Activated CD8-positive, alpha-beta memory T cell treated with anti-CD3 and anti-CD28 coated beads, Interleukin-2, amount 50 U/mL, for 4 hours (primary cell): ENCODE measurements at regions not wholly inside any gene's neighbourhood (a gene's known extent, or its start where the extent isn't known, plus 50 kb on each side); places are given as distances from the start of the nearest gene placed in this dataset.
"Not testable (repeated sequence)": the region's sequence is repeated elsewhere in the genome, so short reads cannot be mapped to it uniquely, and the experiment has no call there.

Source experiments
- DNase-seq: peaks from one replicate; pipeline ENCODE4 v3.0.0-alpha.2; 2020

DNA sequence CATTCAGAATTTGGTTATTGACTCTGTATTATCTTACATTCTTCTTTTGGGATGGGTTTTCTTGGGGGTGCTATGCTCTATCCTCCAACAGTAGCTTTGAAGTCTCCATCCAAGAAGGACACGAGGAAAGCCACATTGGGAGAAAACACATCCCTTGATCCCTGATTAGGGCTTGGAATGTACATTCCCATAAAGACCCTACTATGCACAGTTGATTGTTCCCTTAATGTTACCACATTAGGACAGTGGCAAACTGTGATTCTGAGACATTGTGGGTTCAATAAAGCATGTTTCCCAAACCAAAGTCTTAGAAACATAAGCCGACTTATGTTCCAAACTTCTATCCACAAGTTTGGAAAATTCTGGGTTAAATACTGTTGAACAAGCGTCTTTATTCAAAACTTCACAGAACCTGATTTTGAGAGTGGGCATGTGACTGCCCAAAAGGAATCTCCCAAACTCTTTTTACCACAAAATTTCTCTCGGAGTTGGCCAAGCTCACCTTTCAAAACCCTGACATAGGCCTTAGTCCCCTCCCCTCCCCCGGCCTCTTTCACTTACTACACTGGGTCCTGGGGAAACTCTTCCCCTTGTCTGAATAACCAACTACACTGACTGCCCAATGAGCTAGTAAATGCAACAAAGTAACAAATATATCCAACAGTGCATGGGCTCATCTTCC is 177.0 kb upstream of the KAZN start:
- no peak for DNase-seq

DNA sequence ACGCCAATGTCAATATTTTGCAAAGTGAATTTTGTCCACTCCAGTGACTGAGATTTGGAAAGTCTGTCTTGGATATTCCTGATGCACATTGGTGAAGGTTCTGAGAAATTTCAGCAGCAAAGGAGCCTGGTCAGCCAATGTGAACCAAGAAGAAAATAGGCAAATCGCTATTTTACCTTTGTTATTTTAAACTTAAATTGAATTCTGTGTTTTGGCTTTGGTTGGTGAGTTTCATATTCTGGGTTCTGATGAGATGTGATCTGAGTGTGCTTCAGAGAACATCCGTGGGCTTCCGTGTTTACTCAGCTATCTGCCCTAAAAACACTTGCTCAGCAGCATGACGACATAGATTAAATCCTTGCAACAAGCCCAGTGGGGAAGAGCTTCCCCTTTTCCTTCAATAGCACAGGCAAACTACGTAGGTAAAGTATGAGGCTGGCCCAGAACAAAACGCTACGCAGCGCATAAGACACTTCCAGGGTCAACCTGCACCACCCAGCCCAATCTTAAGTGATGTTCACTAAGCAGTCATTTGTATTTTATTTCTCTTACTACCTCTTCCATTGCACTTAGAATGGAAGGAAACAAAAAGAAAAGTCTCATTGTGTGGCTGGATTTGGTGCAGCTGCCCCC is 176.4 kb upstream of the KAZN start:
- no peak for DNase-seq

DNA sequence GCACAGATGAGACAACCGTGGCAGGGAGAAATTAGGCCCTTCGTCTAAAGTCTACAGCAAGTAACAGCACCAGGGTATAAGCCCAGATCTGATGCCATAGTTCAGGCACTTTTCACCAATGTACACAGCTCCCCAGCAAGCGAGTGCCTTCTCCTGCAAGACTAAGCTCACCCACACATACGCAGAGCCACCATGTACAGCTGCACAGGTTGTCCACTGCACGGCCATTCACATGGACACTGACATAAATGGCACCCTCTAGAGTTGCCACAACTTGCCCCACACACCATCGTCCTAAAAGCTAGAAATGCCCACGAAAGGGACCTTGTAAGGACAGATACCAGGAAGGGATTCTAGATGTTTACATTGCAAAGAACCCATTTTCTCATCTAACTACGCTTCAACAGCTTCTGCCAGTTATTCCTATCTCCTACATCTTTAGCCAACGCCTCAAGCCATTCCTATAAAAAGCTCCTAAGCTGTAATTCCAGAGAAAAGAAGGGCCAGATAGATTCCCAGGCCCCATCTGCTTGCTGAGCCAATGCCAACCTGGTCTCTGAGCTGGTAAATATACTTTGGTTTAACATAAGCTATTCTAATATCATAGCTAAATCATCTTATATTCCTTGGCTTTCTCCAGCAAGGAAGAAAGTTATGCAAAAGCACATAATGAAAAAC is 174.0 kb upstream of the KAZN start:
- no peak for DNase-seq

DNA sequence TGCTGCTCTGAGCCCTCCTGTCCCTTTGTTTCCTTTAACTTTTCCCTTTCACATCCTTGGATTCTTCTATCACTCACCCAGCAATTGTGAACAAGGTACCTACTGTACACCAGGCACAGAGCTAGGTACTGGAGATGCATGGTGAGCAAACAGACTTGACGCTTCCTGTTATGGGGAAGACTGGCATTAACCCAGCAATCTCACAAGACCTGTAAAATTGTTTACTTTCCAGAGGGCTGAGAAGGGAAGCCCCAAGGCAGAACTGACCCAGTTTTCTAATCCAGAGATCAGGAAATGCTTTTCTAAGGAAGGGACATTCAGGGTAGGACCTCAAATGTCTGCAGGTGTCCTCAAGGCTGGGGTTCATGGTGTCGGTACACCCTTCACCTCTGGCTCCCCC is 171.6 kb upstream of the KAZN start:
- DNase-seq = no peak

DNA sequence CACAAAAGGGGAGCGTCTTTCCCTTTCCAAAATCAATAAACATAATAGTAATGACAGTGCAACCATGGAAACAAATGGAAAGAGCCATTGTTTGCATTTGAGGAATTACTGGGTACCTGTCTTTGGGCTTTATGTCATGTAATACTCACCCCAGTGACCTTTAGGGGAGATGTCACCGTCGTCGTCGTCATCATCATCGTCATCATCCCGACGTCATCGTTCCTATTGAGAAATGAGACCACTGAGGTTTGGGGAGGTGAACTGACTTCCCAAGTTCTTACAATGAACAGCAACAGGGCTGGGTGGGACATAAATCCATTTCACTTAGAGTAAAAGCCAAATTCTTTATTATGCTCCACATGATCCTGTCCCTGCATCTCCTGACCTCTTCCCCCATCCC is 168.9 kb upstream of the KAZN start:
- no peak for DNase-seq

DNA sequence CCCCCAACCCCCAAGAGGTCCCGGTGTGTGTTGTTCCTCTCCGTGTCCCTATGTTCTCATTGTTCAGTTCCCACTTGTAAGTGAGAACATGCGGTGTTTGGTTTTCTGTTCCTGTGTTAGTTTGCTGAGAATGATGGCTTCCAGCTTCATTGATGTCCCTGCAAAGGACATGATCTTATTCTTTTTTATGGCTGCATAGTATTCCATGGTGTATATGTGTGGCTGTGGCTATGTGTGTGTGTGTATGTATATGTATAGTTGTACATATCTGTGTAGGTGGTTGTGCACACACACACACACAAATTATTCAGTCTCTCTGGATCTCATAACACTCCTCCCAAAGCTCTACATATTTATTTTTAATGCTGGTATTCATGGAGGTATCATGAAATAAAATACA is 165.8 kb upstream of the KAZN start:
- not testable (repeated sequence) for DNase-seq

DNA sequence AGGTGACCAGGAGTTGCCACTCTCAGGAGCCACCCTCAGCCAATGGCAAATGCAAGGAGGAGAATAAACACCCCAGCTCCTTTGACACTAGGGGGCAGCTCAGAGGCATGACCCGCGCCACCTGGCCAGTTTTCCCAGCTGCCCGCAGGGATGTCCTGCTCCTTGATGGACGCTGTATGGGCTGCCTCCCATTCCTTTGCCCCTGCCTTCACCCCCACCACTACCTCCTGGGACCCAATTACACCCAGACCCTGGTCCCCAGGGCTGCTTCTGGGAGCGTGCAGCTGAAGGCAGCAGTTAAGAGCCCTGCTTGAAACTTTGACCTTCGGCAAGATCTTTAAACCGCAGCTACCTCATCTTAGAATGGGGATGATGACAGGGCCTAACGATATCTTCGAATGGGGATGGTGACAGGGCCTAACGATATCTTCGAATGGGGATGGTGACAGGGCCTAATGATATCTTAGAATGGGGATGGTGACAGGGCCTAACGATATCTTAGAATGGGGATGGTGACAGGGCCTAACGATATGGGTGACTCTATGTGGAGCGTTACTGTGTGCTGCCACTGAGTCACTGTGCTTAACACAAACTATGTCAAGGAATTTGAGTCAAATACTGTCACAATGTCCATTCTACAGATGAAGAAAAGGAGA is 163.0 kb upstream of the KAZN start:
- DNase-seq = no peak

DNA sequence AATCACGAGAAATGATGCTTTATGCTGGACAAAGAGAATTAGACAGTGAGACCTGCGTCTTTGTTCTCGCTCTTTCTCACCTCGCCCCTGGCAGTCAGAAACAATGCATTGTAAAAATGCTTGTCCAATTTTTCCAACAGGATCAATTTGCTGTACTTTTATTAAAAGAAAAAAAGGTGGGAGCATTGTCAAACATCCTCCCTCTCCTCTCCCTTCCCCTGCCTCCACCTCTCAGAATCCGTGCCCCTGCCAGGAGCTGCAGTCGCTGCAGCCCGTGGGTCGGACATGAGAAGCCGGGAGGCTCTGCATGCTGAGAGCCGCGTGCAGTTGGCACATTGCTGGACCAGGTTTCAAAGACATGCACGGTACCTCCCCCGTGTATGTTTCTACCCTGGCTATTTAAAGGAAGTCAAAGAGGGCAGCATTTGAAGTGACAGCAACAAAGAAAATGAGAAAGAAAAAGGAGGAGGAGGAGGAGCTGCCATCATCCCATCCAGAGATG is 161.0 kb upstream of the KAZN start:
- no peak for DNase-seq

DNA sequence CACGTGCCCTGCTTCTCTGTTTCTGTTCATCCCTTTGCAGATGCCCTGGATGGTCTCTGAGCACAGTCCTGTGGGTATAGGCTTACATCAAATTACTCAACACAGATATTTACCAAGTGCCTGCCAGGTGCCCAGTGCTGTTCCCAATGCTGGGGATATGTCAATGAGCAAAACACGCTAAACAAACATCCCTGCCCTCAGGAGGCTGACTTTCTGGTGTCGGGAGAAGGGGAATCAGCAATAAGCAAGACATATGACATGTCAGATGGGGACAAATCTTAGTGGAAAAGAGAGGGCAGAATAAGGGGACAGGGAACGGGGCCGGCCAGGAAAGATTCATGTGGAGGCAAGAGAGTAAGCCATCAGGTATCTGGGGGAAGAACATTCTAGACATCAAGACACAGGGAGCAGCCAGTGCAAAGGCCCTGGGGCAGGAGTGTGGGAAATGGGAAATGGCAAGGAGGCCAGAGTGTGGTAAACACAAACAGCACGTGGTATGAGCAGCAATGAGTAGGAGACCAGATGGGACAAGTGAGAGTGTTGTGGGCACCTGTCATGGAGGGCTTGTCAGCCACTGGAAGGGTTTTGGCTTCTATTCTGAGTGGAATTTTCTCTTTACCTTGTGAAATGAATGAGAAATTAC is 160.2 kb upstream of the KAZN start:
- no peak for DNase-seq

DNA sequence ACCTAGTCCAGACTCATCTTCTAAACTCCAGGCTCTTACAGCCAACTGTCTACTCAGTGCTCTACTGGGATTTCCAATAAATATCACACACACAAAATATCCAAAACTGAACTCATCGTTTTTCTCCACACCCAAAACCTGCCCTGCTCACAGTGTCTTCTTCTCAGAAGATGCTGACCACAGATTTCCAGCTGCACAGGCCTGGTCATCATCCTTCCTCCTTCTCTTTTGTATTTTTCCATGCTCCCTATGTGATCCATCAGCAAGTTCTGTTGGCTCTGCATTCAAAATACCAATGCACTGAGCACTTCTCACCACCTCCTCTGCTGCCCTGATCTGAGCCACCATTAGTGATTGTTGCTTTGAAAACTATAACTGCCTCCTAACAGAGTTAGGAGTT is 159.5 kb upstream of the KAZN start:
- no peak for DNase-seq

DNA sequence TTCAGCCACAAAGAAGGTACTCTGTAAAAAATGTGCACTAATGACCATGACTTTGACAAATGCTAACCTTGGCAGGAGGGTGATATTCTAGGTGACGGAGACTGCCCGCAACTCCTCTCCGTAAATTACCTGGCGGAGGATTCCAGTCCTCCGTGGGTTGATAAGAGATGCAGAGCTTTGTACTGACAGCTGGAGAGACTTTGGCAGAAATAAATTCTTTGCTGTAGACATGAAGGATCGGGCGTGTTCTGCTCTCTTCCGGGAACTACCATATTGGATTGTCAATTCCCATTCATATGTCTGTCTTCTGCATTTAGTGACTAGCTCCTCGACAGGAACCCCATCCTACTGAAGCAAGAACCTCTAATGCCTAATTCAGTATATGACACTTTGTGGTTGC is 158.3 kb upstream of the KAZN start:
- DNase-seq = no peak

DNA sequence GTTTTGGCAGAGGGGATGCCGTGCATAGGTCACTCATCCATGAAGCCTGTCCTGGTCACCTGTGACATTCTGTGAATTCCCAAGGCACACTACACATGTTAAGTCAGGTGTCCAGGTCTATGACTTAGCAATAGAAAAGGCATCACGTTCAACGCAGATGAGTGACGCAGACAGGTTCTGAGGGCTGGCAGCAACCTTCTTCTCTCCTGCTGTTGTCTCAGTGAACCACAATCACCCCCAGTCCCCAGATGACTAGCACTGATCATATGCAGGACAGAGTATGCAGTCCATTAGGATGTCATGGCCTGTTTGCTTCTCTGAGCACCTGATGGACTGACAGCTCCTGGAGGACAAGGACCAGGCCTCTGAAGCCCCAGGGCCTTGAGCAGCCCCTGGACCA is 157.8 kb upstream of the KAZN start:
- no peak for DNase-seq

DNA sequence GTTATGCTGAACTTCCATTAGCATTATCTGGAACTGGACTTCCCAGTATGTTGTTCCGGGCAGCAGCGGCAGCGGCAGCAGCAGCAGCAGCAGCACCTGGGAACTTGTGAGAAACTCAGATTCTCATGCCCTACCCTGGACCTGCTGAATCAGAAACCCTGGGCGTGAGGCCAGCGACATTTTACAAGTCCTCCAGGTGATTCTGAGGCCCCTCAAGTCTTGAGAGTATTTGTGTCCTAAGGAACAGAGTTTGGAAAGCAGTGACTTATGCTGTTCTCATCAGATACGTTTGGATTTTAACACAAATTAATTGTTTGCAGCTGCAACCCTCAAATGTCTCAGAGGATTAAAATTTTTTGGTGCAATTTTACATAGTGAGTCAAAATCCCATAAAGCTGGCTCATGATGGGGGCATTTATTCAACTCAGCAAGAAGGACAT is 157.2 kb upstream of the KAZN start:
- DNase-seq = no peak

DNA sequence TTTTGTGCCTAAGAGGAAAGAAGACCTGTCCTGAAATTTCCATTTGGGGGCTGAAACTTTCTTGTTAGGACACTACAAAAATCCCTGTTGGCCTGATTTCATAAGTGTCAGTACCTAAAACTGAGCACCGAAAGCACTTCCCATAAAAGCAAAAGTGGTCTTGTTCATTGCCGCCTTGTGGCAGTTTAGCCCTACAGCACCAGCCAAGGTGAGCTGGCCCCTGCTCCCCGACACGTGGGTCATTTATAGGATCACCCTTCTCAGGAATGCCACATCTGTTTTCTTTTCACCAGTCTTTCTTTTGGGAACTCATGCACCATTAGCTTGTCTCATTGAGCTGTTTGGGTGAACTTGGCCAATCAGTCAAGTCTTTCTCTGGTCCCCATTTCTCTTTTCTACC is 155.8 kb upstream of the KAZN start:
- DNase-seq = no peak

DNA sequence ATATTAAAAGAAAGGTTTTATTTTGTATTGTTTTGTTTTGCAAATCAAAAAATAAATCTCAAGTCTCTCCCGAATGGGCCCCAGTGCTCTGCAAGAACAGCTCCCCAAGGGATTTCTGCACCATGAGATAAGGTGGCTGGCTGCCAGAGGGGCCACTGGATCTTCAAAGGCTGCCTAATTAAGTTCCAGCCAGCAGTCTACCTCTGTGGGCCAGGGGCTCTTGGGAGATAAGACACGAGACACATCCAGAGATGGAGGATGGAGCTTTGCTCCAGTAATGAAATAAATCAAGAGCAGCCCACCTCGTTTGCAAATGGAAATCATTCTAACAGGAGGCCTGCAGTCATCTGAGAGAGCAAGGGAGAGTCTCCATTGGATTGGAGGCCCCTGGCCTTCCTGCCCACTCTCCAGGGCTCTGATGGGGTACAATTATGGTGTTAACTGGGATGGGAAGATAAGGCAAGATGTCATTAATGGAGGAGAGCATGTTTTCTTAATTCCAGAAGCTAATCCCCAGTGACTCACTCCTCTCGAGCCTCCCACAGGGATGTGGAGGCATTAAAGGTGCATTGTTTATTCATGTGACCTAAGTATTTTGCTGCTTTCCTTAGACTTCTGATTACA is 155.2 kb upstream of the KAZN start:
- DNase-seq = no peak

DNA sequence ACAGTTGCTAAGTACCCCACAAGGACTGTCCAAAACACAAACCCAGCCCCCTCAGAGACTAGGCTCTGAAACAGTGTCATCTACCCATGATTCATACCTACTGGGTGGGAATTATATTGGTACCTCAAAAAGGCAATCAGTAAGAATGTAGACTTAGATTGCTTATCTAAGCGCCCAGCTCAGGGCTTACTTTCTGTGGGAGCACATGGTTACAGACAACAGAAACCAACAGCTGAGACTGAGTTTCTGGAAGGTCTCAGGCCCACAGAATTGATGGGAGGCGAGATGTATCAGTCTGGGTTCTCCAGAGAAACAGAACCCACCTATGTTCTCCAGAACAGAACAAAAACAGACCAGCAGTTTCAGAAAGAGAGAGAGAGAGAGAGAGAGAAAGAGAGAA is 147.3 kb upstream of the KAZN start:
- DNase-seq = no peak

DNA sequence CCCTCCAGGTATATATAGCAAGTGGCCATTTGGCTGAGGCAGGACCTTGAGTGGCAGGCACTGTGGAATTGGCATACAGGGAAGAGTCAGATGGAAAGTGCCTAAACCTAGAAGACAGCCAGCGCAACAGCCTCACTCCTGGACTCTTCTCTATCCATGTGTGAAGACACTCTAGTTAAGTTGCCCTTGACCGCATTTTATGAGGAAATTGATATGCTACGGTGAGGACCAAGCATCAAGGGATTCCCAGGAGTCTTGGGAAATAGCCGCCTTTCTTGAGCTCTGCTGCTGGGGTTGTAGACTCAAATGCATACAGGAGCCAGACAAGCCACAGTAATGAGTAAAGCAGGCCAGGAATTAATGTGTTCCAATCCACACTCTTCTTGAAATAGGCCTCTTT is 145.9 kb upstream of the KAZN start:
- DNase-seq = no peak

DNA sequence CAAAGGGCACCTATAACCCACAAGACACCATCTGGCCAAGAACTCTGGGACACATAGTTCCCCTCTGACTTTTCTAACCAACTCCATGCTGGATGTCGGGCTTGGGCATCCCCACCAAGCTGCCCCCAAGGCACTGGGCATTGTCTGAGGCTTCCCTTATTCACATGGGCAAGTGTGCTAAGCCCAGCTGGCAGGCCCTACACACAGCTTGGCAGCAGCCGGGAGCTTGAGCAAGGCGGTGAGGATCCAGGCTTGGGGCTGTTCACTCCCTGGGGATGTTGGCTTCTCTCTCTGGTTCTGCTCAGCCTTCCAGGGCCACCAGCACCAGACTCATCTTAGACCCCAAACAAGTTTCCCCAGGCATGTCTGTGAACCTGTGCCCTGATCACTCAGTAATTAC is 138.3 kb upstream of the KAZN start:
- DNase-seq = no peak

DNA sequence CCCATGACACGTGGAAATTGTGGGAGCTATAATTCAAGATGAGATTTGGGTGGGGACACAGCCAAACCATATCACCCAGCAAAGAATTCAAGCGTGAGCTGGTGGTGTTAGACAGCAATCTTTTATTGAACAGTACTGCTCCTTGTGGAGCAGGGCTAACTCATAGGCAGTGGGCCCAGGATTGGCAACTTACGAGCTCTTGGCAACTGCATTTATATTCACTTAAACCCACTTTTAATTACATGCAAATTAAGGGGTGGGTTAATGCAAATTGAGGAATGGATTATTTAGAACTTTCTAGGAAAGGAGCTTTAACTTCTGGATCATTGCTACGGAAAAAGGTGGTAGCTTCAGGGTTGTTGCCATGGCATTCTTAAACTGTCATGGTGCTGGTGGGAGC is 135.6 kb upstream of the KAZN start:
- DNase-seq = no peak

DNA sequence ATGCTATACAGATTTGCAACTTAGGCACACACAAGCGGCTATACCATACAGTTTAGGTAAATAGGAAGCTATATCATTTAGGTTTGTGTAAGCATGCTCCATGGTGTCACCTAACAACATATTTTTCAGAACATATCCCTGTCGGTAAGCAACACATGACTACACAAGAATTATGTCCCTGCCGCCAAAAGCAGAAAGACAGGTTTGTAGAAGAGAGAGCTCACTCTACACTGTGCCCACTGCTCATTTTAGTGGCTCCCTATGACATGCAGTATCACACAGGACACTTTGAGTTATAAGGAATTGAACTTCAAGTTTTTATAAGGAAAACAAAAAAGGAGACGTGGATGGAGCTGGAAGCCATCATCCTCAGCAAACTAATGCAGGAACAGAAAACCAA is 132.5 kb upstream of the KAZN start:
- DNase-seq = no peak

DNA sequence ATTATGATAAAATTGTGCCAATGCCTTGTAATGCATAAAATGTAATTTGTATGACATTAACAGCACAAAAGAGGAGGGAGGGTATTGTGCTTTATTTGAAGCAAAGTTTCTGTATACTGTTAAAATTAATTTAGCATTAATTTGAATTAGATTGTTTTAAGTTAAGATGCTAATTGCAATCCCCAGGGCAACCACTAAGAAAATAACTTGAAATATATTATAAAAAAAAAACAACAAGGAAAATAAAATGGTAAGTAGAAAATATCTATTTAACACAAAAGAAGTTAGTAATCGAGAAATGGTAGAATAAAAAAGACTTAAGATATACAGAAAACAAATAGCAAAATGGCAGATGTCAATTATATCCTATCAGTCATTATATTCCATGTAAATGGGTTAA is 131.4 kb upstream of the KAZN start:
- no peak for DNase-seq

DNA sequence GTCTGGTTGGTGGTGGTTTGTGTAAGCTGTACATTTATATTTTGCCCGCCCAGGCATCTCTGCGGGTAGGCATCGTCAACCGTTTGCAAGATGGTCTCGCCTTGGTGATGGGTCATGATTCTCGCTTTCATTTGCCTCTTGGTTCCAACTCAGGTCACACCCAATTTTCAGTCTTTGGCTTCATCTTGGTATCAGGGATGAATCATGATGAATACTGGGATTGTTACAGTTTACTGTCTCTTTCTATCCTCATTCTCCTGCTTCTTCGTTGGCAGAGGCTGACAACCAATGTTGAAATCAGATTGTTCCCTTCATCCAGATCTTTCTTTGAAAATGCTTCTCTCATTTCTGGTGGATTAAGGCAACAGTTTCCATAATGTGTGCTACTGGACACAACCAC is 129.7 kb upstream of the KAZN start:
- DNase-seq = no peak

DNA sequence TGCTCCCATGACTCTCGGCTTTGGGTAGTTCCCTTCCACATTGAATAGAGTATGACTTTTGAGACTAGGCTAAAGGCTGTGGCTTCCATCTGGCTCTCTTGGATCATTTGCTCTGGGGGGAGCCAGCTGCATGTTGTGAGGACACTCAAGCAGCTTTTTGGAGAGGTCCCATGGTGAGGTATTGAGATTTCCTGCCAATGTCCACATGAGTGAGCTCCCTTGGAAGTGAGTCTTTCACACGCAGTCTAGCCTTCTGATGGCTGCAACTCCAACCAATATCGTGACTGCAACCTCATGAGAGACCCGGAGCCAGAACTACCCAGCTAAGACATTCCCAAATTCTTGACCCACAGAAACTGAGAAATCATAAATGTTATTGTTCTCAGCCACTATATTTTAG is 127.7 kb upstream of the KAZN start:
- no peak for DNase-seq
